ENCODE measurements at regions not wholly inside any gene's neighbourhood (a gene's known extent, or its start where the extent isn't known, plus 50 kb on each side); places are given as distances from the start of the nearest gene placed in this dataset.

GRCh38 chr6:6801005-6801335, 212.4 kb downstream of the LY86 start:
- peak overlapping the region; percentile 66 to 91 (median 89) for H3K27ac ChIP-seq
- TF ChIP-seq CTCF (IDR thresholded peaks at IDR 0.05) (no peak), POLR2A (IDR thresholded peaks at IDR 0.05) (no peak)
- H3K9me3 ChIP-seq = no peaks in the 10 kb centered on the region
- H3K4me1 ChIP-seq = peaks cover 15 to 97% (median 34%) of the 10 kb centered on the region in 3 donors
- intact Hi-C loops (cut with DNase I) = no loop called here
- no peaks in the 10 kb centered on the region for H3K27me3 ChIP-seq
- H3K4me3 ChIP-seq = no peak overlapping the region
- no peak for DNase-seq
- no peaks in the 10 kb centered on the region for H3K36me3 ChIP-seq
- WGBS, 2 donors = 73 to 81% methylated on average over 5 of the region's 6 CpGs

GRCh38 chr6:6801635-6802218, 213.2 kb downstream of the LY86 start:
- peaks cover 15 to 97% (median 34%) of the 10 kb centered on the region in 3 donors for H3K4me1 ChIP-seq
- peak overlapping the region; percentile 88 to 91 (median 89) for H3K27ac ChIP-seq
- H3K27me3 ChIP-seq = no peaks in the 10 kb centered on the region
- 79 to 82% methylated on average over 6 to 7 of the region's 9 CpGs for WGBS, 2 donors
- no peaks in the 10 kb centered on the region for H3K36me3 ChIP-seq
- no peak overlapping the region for H3K4me3 ChIP-seq
- DNase-seq = no peak
- TF ChIP-seq POLR2A (IDR thresholded peaks at IDR 0.05) (no peak), CTCF (IDR thresholded peaks at IDR 0.05) (no peak)
- intact Hi-C loops (cut with DNase I) = no loop called here
- H3K9me3 ChIP-seq = no peaks in the 10 kb centered on the region

DNA sequence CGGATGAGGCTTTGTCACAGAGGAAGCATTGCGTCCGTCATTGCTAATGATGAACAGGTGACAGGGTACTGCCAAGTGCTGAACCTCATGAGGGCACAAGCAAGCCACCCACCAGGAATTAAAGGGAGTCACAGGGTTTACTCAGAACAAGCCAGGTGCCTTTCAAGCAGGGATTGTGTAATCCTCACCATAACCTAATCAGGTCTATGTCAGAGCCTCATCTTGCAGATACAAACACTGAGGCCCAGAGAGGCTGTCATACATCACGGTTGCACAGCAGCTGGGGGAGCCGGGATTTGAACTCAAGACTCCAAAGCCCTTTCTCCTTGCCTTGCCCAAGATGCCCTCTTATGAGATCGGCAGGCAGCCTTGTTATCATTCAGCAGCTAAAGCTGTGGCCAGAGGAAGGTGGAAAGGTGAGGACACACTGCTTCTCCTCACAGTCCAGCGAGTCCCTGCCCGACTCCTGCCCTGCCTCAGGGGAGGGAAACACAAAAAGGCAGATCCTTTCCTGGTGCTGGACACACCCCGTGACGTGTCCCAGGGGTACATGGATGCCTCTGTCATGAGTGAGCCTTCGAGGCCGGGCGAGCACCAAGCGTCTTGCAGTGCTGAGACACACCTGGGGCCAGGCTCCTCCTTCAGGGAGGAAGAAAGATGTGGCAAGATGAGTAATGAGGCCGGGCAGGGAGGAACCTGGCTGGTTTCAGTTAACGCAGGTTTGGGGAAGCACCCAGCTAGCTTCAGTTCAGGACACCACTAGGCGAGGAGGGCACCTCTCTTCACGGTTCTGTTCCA, 214.9 kb downstream of the LY86 start:
- Histone ChIP-seq H3K4me3 (no peak overlapping the region), H3K27ac (peak overlapping the region; percentile 88 to 93 (median 90)), H3K27me3 (no peaks in the 10 kb centered on the region), H3K9me3 (no peaks in the 10 kb centered on the region), H3K4me1 (peaks cover 14 to 91% (median 27%) of the 10 kb centered on the region in 3 donors), H3K36me3 (no peaks in the 10 kb centered on the region)
- intact Hi-C loops (cut with DNase I) = no loop called here
- DNase-seq = peak; percentile 26
- TF ChIP-seq POLR2A (IDR thresholded peaks at IDR 0.05) (peak in 3 of 4 donors; percentile 14 to 48 (median 47)), CTCF (IDR thresholded peaks at IDR 0.05) (no peak)
- 47 to 53% methylated on average over 9 to 14 of the region's 18 CpGs for WGBS, 2 donors

GRCh38 chr6:6804843-6805615, 216.5 kb downstream of the LY86 start:
- Histone ChIP-seq H3K4me3 (no peak overlapping the region), H3K27me3 (no peaks in the 10 kb centered on the region), H3K9me3 (no peaks in the 10 kb centered on the region), H3K36me3 (no peaks in the 10 kb centered on the region), H3K27ac (peak overlapping the region; percentile 88 to 93 (median 90)), H3K4me1 (peaks cover 11 to 75% (median 14%) of the 10 kb centered on the region in 3 donors)
- 85 to 96% methylated on average over 4 of the region's 8 CpGs for WGBS, 2 donors
- TF ChIP-seq CTCF (IDR thresholded peaks at IDR 0.05) (no peak), POLR2A (IDR thresholded peaks at IDR 0.05) (no peak)
- DNase-seq = no peak
- intact Hi-C loops (cut with DNase I) = no loop called here

All from esophagus squamous epithelium (tissue), 5 donors.